ENCODE measurements at regions not wholly inside any gene's neighbourhood (a gene's known extent, or its start where the extent isn't known, plus 50 kb on each side); places are given as distances from the start of the nearest gene placed in this dataset.

- peaks cover 54% of the 10 kb centered on the region for H3K27me3 ChIP-seq (ENCODE audit: control insufficient read depth, extremely low read depth, insufficient read depth, low read length)
- H3K27ac ChIP-seq (ENCODE audit: control insufficient read depth, insufficient read depth, low read length): no peak overlapping the region
- H3K36me3 ChIP-seq (ENCODE audit: control insufficient read depth in 2 of 2, extremely low read depth in 1 of 2, insufficient read depth in 2 of 2, low read length in 2 of 2): no peaks in the 10 kb centered on the region
- dilution Hi-C loops (cut with MboI; ENCODE audit: extremely low pct_ligation_motif_present, low sequenced_read_pairs): loop anchor here (25.0 kb wide), 1 partner anchor 354 kb away; no protein-coding TSS in a partner anchor
- no peaks in the 10 kb centered on the region for H3K4me1 ChIP-seq (ENCODE audit: control insufficient read depth, extremely low read depth, insufficient read depth, low read length)
- no peaks in the 10 kb centered on the region for H3K9me3 ChIP-seq (ENCODE audit: control insufficient read depth, low read depth, low read length)
- H3K4me2 ChIP-seq (ENCODE audit: control insufficient read depth, extremely low read depth, insufficient read depth, low read depth, low read length): no peak overlapping the region
- no peak overlapping the region for H2AFZ ChIP-seq (ENCODE audit: control insufficient read depth, low read length)
- H3K79me2 ChIP-seq (ENCODE audit: control insufficient read depth, insufficient read depth, low read length): no peaks in the 10 kb centered on the region
- peak; percentile 41 for FAIRE-seq
- H3K9ac ChIP-seq (ENCODE audit: control insufficient read depth, extremely low read depth, insufficient read depth, low read length): no peak overlapping the region
- H3K4me3 ChIP-seq (ENCODE audit: control insufficient read depth in 2 of 3, extremely low read depth in 1 of 3, insufficient read depth in 2 of 3, low read depth in 1 of 3, low read length in 3 of 3): no peak overlapping the region
- H4K20me1 ChIP-seq (ENCODE audit: control insufficient read depth, extremely low read depth, insufficient read depth, low read length): peaks cover 7% of the 10 kb centered on the region
- TF ChIP-seq EZH2 (IDR thresholded peaks at IDR 0.05; ENCODE audit: low read length) (peak; percentile 36), CTCF (optimal IDR thresholded peaks at IDR 0.05 in 1 of 3, IDR thresholded peaks at IDR 0.05 in 1 of 3, conservative IDR thresholded peaks at IDR 0.05 in 1 of 3; ENCODE audit: extremely low read depth in 1 of 3, insufficient read depth in 2 of 3, low read length in 3 of 3) (peak; percentile 77 to 90 (median 87))
- no peak for DNase-seq (ENCODE audit: low read depth, low spot score)
- no peaks in the 10 kb centered on the region for H3K9me1 ChIP-seq (ENCODE audit: control insufficient read depth, extremely low read depth, insufficient read depth, low read length)
These were observed 219.2 kb downstream of the RBFOX3 start for GRCh38 chr17:79391376-79392233.

- no peaks in the 10 kb centered on the region for H3K9me1 ChIP-seq (ENCODE audit: control insufficient read depth, extremely low read depth, insufficient read depth, low read length)
- dilution Hi-C loops (cut with MboI; ENCODE audit: extremely low pct_ligation_motif_present, low sequenced_read_pairs): loop anchor here (25.0 kb wide), 1 partner anchor 353 kb away; no protein-coding TSS in a partner anchor
These were observed 221.0 kb downstream of the RBFOX3 start for GRCh38 chr17:79389896-79390295.

More at GRCh38 chr17:79389896-79390295, 221.0 kb downstream of the RBFOX3 start:
- Histone ChIP-seq H3K4me2 (ENCODE audit: control insufficient read depth, extremely low read depth, insufficient read depth, low read depth, low read length) (no peak overlapping the region), H3K9me3 (ENCODE audit: control insufficient read depth, low read depth, low read length) (no peaks in the 10 kb centered on the region), H4K20me1 (ENCODE audit: control insufficient read depth, extremely low read depth, insufficient read depth, low read length) (peaks cover 7% of the 10 kb centered on the region), H3K36me3 (ENCODE audit: control insufficient read depth in 2 of 2, extremely low read depth in 1 of 2, insufficient read depth in 2 of 2, low read length in 2 of 2) (no peaks in the 10 kb centered on the region), H3K27ac (ENCODE audit: control insufficient read depth, insufficient read depth, low read length) (no peak overlapping the region), H3K79me2 (ENCODE audit: control insufficient read depth, insufficient read depth, low read length) (no peaks in the 10 kb centered on the region), H3K9ac (ENCODE audit: control insufficient read depth, extremely low read depth, insufficient read depth, low read length) (no peak overlapping the region), H2AFZ (ENCODE audit: control insufficient read depth, low read length) (no peak overlapping the region), H3K4me1 (ENCODE audit: control insufficient read depth, extremely low read depth, insufficient read depth, low read length) (no peaks in the 10 kb centered on the region), H3K27me3 (ENCODE audit: control insufficient read depth, extremely low read depth, insufficient read depth, low read length) (peaks cover 42% of the 10 kb centered on the region), H3K4me3 (ENCODE audit: control insufficient read depth in 2 of 3, extremely low read depth in 1 of 3, insufficient read depth in 2 of 3, low read depth in 1 of 3, low read length in 3 of 3) (no peak overlapping the region)
- DNase-seq (ENCODE audit: low read depth, low spot score) (no peak), FAIRE-seq (no peak)
- TF ChIP-seq EZH2 (IDR thresholded peaks at IDR 0.05; ENCODE audit: low read length): no peak
- no peak for TF ChIP-seq CTCF (optimal IDR thresholded peaks at IDR 0.05 in 1 of 3, IDR thresholded peaks at IDR 0.05 in 1 of 3, conservative IDR thresholded peaks at IDR 0.05 in 1 of 3; ENCODE audit: extremely low read depth in 1 of 3, insufficient read depth in 2 of 3, low read length in 3 of 3)

All from keratinocyte (primary cell).